GM13977 (cell line): ENCODE measurements at regions not wholly inside any gene's neighbourhood (a gene's known extent, or its start where the extent isn't known, plus 50 kb on each side); places are given as distances from the start of the nearest gene placed in this dataset.

ENCODE experiments used
- DNase-seq: peaks from one replicate; pipeline ENCODE4 v3.0.0; 2012; ENCODE audit warnings: low spot score
- in situ Hi-C: fragments of 300-500 bp; cut with MboI; formaldehyde crosslinking; loops from one replicate; pipeline ENCODE4 v1.12.0; 2022; ENCODE audit warnings: low sequenced_read_pairs, low pct_unique_long_range_greater_than_20kb, mixed read lengths, inconsistent platforms; ENCODE audit not compliant: unreplicated experiment
- TF ChIP-seq, protein P1 (sequence below): IDR thresholded peaks from 2 replicates; pipeline ENCODE4 v1.5.1; 2012; ENCODE audit warnings: mild to moderate bottlenecking, control low read depth; ENCODE audit not compliant: insufficient read depth; ENCODE audit errors: extremely low read depth, missing control alignments

DNA sequence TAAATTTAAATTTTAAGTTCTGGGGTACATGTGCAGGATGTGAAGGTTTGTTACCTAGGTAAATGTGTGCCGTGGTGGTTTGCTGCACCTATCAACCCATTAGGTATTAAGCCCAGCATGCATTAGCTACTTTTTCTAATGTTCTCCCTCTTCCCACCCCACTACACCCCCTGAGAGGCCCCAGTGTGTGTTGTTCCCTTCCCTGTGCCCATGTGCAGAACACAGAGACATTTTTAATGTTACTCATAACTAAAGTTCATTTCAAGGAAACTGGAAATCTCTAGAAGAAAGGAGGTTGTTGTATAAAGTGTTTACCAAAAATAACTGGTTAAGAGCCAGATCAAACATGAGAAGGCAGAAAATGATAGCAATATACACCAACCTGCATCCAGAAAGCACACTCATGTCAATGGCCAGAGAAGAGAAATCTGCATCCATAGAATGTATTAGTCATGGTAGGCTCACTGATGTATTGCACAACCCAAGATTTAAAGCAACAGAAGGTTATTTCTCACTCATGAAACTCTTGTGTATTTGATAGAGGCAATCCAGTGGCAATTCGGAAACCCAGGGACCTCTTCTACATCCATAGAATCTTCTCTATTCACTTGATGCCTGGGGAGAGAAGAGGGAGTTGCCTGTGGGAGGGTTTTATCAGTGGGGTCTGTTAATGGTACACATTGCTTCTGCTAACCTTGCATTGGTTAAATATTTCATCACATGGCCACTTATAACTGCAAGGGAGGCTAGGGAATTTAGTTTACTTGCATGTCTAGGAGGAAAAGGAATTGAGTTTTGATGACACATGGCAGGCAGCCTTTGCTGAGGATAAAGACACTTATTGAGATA, 321.9 kb upstream of the RASGRP1 start:
- TF ChIP-seq, protein P1, sequence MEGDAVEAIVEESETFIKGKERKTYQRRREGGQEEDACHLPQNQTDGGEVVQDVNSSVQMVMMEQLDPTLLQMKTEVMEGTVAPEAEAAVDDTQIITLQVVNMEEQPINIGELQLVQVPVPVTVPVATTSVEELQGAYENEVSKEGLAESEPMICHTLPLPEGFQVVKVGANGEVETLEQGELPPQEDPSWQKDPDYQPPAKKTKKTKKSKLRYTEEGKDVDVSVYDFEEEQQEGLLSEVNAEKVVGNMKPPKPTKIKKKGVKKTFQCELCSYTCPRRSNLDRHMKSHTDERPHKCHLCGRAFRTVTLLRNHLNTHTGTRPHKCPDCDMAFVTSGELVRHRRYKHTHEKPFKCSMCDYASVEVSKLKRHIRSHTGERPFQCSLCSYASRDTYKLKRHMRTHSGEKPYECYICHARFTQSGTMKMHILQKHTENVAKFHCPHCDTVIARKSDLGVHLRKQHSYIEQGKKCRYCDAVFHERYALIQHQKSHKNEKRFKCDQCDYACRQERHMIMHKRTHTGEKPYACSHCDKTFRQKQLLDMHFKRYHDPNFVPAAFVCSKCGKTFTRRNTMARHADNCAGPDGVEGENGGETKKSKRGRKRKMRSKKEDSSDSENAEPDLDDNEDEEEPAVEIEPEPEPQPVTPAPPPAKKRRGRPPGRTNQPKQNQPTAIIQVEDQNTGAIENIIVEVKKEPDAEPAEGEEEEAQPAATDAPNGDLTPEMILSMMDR = no peak
- DNase-seq = no peak
- in situ Hi-C loops = no loop called here

DNA sequence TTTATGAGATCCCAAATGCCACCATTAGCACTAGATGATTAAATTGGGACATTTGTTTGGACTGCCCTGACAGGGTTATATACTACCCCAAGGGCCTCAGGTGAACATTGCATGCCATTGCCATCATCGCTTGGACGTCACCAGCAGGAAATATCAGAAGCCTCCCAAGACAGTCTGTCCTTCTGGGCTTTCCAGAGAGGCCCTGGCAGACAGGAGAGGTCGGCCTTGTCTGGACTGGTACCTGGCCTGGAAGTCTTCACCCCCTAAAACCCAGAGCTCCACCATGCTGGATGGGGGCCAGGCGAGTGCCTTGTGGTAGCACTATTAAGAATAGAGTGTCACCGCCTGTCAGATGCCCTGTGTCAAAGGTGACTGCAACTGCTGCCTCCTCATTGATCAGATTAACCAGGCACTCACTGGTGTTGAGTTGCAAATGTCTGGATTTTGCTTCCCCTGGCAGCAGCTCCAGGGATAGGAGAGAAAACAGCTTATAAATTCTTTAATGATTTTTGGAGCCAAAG, 324.1 kb upstream of the RASGRP1 start:
- TF ChIP-seq, protein P1 = no peak
- in situ Hi-C loops = no loop called here
- no peak for DNase-seq

DNA sequence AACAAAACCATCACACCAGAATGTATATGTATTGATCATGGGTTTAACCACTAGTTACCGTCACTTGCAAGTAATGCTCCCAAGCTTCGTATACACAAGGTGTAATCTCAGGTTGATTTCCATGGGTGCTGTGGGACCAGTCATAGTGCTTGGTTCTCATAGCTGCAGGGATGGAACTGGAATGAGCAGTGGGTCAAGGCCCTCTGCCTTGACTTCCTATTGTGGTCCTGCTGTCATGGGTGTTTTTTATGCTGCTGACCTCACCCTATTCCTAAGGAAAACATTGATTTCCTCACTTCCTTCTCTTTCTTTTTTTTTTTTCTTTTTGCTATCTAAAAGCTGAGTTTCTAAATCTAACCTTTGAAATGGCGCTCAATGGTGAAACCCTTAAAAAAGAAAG, 325.6 kb upstream of the RASGRP1 start:
- no peak for DNase-seq
- TF ChIP-seq, protein P1 = no peak
- in situ Hi-C loops = no loop called here

DNA sequence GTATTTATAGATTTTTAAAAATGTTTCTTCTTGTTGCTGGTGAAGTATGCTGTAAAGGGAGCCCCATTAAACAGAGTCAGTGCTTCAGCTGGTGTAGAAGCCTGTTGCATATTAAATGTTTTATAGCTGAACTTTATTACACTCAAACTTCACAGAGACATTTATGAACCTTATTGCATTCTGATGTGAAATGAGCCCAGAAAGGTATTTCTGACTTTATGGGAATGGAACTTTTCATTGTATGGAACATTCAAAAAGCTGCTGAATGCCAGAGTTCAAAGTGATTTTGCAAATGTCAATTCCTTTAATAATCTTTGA, 329.3 kb upstream of the RASGRP1 start:
- TF ChIP-seq, protein P1 = no peak
- no peak for DNase-seq
- in situ Hi-C loops = no loop called here

DNA sequence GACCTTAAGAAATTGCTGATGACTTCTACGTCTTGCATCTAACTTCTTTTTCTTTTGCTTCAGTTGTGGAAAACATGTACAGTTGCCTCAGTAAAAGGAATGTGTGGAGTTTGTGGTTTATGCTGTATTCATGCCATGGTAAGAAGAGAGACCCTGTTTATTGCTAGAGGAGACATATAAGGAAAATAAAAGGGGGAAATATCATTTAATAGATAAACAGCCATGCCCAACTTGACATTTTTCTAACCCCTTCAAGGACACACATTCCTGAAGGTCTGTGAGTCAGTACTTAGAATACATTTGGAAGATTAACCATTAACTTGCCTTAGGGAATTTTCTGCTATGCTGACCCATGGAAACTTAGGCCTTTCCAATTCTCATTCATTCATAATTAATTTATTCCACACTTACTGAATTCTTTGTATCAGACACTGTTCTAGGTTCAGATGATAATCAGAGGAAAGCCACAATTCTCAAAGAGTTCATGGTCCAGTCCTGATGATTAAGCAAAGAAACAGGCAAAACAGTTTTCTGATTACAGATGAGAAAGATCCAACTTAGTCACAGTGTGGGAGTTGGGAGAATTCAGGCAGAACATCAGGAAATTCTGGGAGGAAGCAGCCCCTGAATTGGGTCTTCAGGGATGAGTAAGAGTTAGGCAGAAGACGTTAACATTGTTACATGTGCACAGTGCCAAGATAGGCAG, 329.8 kb upstream of the RASGRP1 start:
- DNase-seq = no peak
- in situ Hi-C loops = no loop called here
- TF ChIP-seq, protein P1 = no peak

DNA sequence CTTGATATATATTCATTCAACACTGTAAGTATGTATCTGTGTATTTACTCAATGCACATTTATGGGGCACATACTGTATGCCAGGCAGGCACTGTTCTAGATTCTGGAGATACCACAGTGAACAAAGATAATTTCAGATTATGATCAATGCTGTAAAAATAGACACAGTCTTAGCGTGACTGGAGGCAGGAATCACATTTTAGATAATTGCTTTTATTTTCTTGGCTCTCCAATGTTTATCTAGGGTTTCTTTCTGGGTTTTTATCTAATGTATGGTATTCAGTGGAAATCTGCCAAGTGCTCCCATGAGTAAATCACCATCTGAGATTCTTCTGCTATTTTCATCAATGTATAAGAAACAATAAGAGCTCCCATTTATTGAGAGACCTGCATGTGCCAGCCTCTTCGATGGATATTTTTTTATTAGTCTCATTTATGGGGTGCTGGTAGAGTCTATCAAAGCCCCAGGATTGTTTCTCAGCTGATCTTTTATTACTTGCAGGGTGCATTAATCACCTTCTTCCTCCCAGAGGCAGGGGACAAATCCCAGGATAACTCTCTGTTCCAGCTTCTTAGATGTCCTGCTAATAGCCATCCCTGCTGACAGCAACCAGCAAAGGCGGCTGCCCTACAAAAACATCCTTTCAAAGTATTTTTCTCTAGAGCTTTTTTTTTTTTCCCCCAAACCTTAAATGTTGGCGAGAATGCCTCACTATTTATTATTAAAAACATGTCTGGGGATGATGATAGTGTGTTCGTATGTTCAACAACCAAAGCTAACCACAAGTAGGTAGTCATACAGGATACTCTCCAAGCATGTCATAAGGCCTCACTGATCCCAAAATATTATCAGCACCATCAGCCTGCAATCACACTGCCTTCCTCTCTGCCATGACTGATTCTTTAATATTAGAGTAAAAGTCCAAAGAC, 331.0 kb upstream of the RASGRP1 start:
- TF ChIP-seq, protein P1 = no peak
- in situ Hi-C loops = no loop called here
- DNase-seq = no peak
